ENCODE measurements at regions not wholly inside any gene's neighbourhood (a gene's known extent, or its start where the extent isn't known, plus 50 kb on each side); places are given as distances from the start of the nearest gene placed in this dataset.
"Not testable (repeated sequence)": the region's sequence is repeated elsewhere in the genome, so short reads cannot be mapped to it uniquely, and the experiment has no call there.

DNA sequence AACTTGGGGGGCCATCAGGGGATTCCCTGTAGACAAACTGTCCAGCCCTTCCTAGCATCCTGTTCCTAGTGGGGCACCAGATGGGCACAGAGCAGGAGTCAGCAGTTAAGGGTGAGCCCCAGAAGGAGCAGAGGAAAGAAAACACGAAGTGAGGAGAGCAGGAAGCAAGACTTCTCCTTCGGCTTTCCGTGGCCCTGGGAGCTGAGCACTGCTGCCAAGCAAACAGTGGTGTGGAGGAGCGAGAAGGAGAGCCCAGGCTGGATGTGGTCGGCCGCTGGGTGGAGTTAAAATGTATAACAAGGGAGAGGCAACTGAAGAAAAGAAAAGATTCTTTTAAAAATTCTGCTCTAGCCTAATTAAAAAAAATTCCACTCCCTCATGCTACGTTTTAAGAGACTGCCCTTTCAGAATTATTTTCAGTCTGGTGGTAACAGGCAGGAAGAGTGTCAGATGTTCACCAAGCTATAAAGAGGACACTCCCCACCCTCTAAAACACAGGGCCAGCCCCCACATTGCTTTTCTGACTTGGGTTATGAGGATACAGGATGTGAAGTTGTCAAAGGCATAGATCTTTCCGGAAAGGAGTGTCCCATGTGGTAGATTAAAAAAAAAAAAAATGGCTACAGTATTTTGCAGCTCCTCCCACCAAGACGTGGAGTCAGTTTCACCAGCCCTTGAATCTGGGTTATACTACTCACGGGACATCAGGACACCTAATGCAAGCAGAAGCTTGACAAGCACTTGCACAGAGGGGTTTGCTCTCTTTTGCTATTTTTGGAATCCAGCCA is 74.9 kb upstream of the ZFHX3 start:
- no peak for DNase-seq (ENCODE audit: low read depth)

DNA sequence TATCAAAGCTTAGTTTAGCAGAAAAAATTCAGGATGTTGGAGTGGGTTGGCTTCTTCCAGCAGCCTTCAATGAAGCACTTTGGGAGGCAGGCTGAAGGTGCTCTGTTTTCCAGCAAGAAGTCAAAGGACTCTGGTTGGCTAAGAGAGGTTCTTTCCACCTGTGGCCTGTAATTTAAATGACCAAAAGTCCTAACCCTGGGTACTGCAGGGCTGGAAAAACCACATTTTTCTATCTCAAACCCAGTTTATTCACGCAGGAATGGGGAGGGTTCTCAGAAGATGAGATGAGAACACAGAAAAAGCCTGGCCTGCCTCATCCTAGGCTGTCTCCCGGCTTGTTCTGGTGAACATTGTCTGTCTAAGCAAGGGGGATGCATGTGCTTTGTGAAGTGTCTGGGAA is 68.6 kb upstream of the ZFHX3 start:
- DNase-seq (ENCODE audit: low read depth), result no peak

DNA sequence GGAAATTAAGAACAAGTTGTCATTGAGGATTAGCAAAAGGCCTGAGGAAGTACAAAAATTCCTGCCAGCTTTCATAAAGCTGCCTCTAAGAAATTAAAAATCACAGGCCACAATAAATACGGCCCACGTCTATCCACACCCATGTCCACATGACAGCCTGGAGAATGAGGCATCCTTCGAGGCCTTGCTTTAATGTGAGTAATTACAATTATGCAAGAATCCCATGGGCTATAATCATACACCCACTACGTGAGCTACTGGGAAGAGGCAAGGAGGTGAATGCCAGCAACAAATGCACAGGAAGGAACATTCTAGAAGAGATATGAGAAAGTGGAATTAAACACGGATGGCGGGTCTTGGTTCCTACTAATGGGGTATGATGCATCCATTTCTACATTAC is 65.4 kb upstream of the ZFHX3 start:
- no peak for DNase-seq (ENCODE audit: low read depth)

DNA sequence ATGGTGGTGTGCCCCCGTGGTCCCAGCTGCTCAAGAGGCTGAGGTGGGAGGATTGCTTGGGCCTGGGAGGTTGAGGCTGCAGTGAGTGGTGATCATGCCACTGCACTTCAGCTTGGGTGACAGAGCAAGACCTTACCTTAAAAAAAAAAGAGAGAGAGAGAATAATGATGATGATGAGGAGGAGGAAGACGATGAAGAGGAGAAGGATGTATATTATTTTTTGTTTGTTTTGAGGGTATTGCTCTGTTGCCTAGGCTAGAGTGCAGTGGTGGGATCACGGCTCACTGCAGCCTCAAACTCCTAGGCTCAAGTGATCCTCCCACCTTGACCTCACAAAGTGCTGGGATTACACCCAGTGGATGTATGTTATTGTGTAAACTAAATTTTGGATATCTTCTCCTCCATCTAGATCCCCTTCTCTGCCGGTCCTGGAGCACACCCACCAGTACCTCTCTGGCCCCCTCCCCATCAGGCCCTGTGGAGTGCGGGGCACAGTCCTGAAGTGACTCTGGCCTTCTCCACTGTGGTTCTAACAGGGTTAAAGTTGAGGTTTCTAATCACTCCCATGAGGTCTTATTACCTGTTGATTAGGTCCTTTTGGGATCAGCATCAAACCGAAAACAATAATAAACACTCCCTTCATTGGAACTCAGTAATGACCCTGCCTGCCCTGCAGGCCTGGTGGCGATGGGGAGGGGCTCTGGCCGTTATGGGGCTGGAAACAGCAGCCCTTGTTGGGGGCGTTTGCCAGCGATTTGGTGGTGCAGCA is 60.5 kb upstream of the ZFHX3 start:
- DNase-seq (ENCODE audit: low read depth), result no peak

DNA sequence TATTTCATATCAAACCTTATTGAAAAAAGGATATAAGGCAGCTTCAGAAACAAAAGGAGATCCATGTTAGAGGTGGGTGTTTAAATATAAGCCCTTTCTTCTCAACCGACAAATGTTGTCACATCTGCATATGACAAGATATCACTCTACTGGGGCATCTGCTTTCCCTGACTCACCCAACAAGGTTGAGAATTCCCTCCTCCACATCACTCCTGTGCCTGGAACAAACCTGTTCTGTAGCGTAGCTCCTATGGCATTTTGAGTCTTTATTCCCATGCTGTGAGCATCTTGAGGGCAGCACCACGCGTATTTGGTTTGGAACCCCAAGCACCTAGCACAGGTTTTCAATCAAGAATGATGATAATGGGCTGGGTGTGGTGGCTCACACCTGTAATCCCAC is 59.4 kb upstream of the ZFHX3 start:
- no peak for DNase-seq (ENCODE audit: low read depth)

DNA sequence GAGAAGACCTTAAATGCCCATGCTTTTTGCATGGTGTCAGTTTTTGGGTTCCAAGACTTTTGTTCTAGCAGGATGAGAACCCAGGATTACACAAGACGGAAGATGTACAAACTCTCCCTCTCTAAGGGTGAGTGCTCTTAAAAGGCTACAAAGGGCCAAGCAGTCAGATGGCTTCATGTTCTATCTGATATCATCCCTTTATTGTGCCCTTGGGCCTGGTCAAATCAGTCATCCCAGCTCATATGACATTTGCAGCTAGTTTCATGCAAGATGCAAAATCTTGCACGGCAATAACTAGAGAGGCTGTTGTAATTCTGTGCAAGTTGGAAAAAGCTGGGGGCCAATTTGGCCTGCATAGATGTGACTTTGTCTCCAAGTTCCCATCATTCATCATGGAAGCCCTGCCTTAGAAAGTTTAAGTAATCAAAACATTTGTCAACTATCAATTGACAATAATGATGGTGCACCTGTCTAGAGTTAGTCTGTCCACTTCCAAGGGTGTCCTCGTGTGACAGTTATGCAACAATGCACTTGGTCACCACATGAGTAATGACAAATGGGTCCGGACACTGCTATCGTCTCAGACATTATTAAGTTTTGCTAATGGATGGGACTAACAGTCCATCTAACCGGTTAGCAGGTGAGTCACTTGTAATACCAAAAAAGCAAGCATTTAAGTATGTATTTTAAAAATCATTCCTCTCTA is 58.6 kb upstream of the ZFHX3 start:
- DNase-seq (ENCODE audit: low read depth), result no peak

DNA sequence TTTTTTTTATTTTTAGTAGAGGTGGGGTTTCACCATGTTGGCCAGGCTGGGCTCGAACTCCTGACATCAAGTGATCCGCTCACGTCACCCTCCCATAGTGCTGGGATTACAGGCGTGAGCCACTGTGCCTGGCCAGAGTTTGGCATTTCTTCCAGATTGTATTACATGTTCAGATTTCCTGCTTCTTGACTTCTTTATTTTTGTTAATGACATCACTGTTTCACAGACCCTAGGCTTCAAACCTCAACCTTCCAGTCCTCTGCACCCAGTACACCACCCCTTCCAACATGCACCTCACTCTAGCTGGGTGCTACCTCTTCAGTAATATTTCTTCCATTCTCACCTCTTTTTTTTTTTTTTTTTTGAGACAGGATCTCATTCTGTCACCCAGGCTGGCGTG is 53.6 kb upstream of the ZFHX3 start:
- no peak for DNase-seq (ENCODE audit: low read depth)

DNA sequence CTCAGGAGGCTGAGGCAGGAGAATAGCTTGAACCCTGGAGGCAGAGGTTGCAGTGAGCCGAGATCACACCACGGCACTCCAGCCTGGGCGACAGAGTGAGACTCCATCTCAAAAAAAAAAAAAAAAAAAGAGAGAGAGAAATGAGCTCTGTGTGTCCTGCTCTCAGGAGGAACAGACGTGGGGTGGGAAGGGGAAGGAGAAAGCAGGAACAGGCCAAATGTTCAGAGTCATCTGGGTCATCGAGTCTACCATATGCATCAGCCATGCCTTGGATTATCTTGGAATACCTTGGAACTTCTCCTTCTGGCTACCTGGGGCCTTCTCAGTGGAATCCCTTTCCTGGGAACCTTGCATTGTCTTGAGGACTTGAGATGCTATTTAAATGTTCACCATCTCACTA is 51.7 kb upstream of the ZFHX3 start:
- DNase-seq (ENCODE audit: low read depth), result not testable (repeated sequence)

Data from Daoy (cell line).